ENCODE measurements at regions not wholly inside any gene's neighbourhood (a gene's known extent, or its start where the extent isn't known, plus 50 kb on each side); places are given as distances from the start of the nearest gene placed in this dataset.
A peak's percentile ranks its signal among the peaks of the same experiment; 100 is the strongest.

DNA sequence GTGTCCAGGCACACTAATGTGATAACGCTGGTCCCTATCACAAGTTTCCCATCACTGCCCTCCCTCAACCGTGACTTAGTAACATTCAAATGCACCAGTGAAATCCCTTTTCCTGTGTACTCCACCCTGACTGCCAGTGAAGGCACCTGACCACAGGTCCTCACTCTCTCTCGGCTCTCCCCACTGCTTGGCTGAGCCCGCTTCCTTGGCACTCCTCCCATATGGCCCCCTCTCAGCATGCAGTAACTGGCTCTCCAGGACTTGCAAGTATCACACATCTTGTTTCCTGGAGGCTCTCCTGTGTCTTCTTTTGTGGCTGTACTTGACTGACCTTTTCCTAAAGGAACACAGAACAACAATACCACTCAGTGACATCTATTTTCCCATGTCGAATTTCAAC, 292.0 kb upstream of the ZNF608 start:
- TF ChIP-seq, protein P1, sequence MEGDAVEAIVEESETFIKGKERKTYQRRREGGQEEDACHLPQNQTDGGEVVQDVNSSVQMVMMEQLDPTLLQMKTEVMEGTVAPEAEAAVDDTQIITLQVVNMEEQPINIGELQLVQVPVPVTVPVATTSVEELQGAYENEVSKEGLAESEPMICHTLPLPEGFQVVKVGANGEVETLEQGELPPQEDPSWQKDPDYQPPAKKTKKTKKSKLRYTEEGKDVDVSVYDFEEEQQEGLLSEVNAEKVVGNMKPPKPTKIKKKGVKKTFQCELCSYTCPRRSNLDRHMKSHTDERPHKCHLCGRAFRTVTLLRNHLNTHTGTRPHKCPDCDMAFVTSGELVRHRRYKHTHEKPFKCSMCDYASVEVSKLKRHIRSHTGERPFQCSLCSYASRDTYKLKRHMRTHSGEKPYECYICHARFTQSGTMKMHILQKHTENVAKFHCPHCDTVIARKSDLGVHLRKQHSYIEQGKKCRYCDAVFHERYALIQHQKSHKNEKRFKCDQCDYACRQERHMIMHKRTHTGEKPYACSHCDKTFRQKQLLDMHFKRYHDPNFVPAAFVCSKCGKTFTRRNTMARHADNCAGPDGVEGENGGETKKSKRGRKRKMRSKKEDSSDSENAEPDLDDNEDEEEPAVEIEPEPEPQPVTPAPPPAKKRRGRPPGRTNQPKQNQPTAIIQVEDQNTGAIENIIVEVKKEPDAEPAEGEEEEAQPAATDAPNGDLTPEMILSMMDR (IDR thresholded peaks at IDR 0.05), result no peak
- H3K4me3 ChIP-seq, result no peak overlapping the region
- H3K4me1 ChIP-seq, result peaks cover 6% of the 10 kb centered on the region
- intact Hi-C loops (cut with DNase I), result no loop called here
- no peak for DNase-seq
- H3K27me3 ChIP-seq (ENCODE audit: low read depth), result no peaks in the 10 kb centered on the region
- H3K9me3 ChIP-seq, result no peaks in the 10 kb centered on the region
- H3K36me3 ChIP-seq, result no peaks in the 10 kb centered on the region
- H3K27ac ChIP-seq, result no peak overlapping the region
- ATAC-seq, result no peak

DNA sequence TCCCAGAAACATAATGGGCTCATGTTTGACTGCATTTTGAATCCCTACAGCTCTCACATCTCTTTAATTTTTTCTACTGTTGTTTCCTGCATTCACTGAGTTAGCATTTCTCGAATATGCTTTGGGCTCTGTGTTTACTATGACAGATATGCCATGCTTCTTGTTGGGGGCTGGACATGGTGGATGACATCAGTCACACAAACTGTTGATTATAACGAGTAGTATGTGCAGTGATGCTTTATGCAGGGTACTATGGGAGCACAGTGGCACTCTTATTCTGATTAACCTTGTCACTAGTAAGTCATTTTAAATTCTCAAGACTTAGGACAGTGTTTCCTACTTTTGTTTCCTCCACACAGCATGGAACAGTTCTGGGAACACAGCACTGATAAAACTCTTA, 295.4 kb upstream of the ZNF608 start:
- H3K27ac ChIP-seq, result no peak overlapping the region
- intact Hi-C loops (cut with DNase I), result no loop called here
- DNase-seq (no peak), ATAC-seq (no peak)
- no peaks in the 10 kb centered on the region for H3K9me3 ChIP-seq
- no peak overlapping the region for H3K4me3 ChIP-seq
- H3K36me3 ChIP-seq, result no peaks in the 10 kb centered on the region
- peaks cover 20% of the 10 kb centered on the region for H3K4me1 ChIP-seq
- TF ChIP-seq, protein P1 (IDR thresholded peaks at IDR 0.05), result no peak
- H3K27me3 ChIP-seq (ENCODE audit: low read depth), result no peaks in the 10 kb centered on the region

DNA sequence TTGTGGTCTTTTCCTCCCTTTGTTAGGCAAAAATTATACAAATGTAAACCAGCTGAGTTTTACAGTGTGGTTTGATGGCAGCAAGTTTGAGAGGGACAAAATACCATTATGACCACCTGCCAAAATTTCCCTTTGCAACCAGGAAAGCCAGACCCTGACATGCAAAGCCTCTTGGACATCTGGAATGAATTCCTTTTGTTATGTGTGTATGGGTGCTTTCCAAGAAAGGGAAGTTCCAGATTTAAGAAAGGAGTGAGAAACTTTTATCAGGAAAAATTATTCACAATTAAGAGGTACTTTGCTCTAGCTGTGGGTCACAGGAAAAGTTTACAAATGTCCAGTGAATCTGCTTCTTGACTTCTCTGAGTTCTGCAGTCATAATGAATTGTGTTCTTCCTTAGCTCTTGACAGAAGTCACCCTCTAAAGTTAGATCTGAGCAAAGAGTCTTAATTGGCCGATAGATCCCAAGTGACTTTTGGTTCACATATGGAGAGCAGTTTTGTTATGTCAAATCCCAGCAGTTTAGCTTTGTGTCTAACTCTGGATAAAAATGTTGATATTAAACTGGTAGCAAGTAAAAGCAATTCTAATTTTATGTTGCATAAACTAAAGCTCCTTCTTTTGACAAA, 295.9 kb upstream of the ZNF608 start:
- no peaks in the 10 kb centered on the region for H3K27me3 ChIP-seq (ENCODE audit: low read depth)
- TF ChIP-seq, protein P1 (IDR thresholded peaks at IDR 0.05), result no peak
- no peak overlapping the region for H3K27ac ChIP-seq
- ATAC-seq (no peak), DNase-seq (no peak)
- H3K4me1 ChIP-seq, result peaks cover 20% of the 10 kb centered on the region
- no peaks in the 10 kb centered on the region for H3K9me3 ChIP-seq
- intact Hi-C loops (cut with DNase I), result no loop called here
- H3K36me3 ChIP-seq, result no peaks in the 10 kb centered on the region
- no peak overlapping the region for H3K4me3 ChIP-seq

DNA sequence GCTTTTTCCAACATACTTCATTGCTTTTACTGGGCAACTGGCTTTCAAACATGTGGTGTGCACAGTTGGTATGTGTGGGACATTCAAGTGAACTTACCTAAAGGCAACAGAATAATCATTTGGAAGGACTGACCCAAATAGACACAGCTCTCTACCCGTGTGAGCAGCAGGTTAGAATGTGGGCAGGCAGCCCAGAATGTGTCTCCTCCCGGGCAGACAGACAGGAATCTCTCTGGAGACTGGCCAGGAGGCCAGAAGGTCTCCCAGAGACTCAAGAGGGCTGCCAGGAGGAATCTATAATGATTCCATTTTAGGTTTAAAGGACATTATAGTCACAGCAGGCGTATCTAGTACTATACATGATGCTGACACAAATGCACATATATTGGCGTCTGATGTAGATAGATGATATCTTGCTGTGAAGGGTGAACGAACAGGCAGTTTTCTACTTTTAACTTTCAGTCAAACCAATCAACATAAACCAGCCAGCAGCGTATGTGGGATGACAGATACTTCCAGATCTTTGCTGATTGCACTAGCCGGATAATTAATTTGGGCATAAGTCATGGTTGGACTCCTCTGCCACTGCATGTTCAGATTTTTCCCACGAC, 297.4 kb upstream of the ZNF608 start:
- Histone ChIP-seq H3K27me3 (ENCODE audit: low read depth) (no peaks in the 10 kb centered on the region), H3K9me3 (no peaks in the 10 kb centered on the region), H3K4me1 (peaks cover 20% of the 10 kb centered on the region), H3K4me3 (no peak overlapping the region), H3K27ac (no peak overlapping the region), H3K36me3 (no peaks in the 10 kb centered on the region)
- peak; percentile 57 for DNase-seq
- intact Hi-C loops (cut with DNase I), result no loop called here
- ATAC-seq, result peak in 1 of 2 donors; percentile 61
- TF ChIP-seq, protein P1 (IDR thresholded peaks at IDR 0.05), result no peak

DNA sequence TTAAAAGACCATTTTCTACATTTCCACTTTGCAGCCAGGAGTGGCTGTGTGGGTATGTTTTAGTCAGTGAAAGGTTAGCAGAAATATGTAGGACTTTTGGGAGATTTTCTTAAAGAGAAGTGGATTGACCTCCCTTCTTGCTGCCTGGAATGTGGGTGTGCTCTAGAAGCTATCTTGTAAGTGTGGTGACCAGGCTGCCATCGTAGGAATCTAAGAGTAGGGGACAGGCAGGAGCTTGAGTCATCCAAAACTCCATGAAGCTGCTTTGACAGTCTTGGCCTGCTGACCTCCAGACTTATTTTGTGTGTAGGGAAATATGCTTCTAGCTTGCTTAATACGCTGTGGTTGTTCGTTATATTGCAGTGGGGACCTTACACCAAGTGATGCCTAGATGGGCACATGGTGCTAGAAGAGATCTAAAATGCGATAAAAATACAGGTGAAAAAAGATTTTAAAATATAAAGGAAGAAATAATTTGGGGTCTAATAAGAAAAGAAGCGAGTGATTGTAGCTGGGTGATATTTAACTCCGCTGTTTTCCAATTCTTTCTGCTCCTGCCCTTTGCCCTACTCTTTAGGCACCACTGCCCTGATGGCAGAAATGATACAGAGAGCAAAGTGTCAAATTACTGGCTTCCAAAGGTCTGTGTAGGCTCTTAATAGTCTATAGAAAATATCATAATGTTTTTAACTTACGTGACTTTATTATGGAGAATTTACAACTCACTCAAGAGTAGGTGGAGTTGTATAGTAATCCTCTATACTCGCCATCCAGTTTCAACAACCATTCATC, 298.2 kb upstream of the ZNF608 start:
- Histone ChIP-seq H3K4me3 (no peak overlapping the region), H3K27me3 (ENCODE audit: low read depth) (no peaks in the 10 kb centered on the region), H3K9me3 (no peaks in the 10 kb centered on the region), H3K4me1 (peaks cover 20% of the 10 kb centered on the region), H3K27ac (no peak overlapping the region), H3K36me3 (no peaks in the 10 kb centered on the region)
- no peak for DNase-seq
- TF ChIP-seq, protein P1 (IDR thresholded peaks at IDR 0.05), result no peak
- ATAC-seq, result no peak
- intact Hi-C loops (cut with DNase I), result no loop called here
